Osteoblast (primary cell): ENCODE measurements at regions not wholly inside any gene's neighbourhood (a gene's known extent, or its start where the extent isn't known, plus 50 kb on each side); places are given as distances from the start of the nearest gene placed in this dataset.

ENCODE experiments used
- DNase-seq: peaks from one replicate; pipeline ENCODE4 v3.0.0; 2011; ENCODE audit warnings: low spot score, mixed read lengths; ENCODE audit not compliant: insufficient read length; ENCODE audit errors: missing footprints
- H2AFZ ChIP-seq: 2 replicates; pipeline ENCODE4 v1.6.0; 2011; ENCODE audit warnings: mild to moderate bottlenecking, low read length
- H3K27ac ChIP-seq: 2 replicates; pipeline ENCODE4 v1.5.1; 2011; ENCODE audit warnings: mild to moderate bottlenecking, low read depth, low read length, moderate library complexity
- H3K27me3 ChIP-seq: 2 replicates; pipeline ENCODE4 v1.6.0; 2012; ENCODE audit warnings: mild to moderate bottlenecking, control low read depth, inconsistent platforms, low read length, moderate library complexity; ENCODE audit not compliant: insufficient read depth
- H3K36me3 ChIP-seq: 2 replicates; pipeline ENCODE4 v1.5.1; 2011; ENCODE audit warnings: mild to moderate bottlenecking, low read length, control low read depth, moderate library complexity; ENCODE audit not compliant: insufficient read depth
- H3K4me1 ChIP-seq: 2 replicates; pipeline ENCODE4 v1.5.1; 2011; ENCODE audit warnings: mild to moderate bottlenecking, low read length, control low read depth, moderate library complexity; ENCODE audit not compliant: insufficient read depth
- H3K4me2 ChIP-seq: 2 replicates; pipeline ENCODE4 v1.6.0; 2011; ENCODE audit warnings: mild to moderate bottlenecking, low read length; ENCODE audit not compliant: insufficient read depth
- H3K4me3 ChIP-seq: fragments of 200-600 bp; sonication (generic); 3 replicates; pipeline ENCODE4 v1.5.1; 2012; ENCODE audit warnings: mild to moderate bottlenecking, low read length, inconsistent platforms; ENCODE audit not compliant: insufficient read depth
- H3K79me2 ChIP-seq: 2 replicates; pipeline ENCODE4 v1.6.0; 2012; ENCODE audit warnings: mild to moderate bottlenecking, low read length, control low read depth, inconsistent platforms; ENCODE audit not compliant: insufficient read depth
- H3K9me3 ChIP-seq: 2 replicates; pipeline ENCODE4 v1.5.1; 2011; ENCODE audit warnings: low read depth, low read length, control low read depth
- H4K20me1 ChIP-seq: 2 replicates; pipeline ENCODE4 v1.6.0; 2012; ENCODE audit warnings: mild to moderate bottlenecking, low read length, control low read depth; ENCODE audit not compliant: insufficient read depth
- TF ChIP-seq, protein P1 (sequence below): IDR thresholded peaks from 2 replicates; pipeline ENCODE4 v1.5.1; 2011; ENCODE audit warnings: mild to moderate bottlenecking, low read depth, low read length, moderate library complexity; ENCODE audit errors: extremely low read depth

DNA sequence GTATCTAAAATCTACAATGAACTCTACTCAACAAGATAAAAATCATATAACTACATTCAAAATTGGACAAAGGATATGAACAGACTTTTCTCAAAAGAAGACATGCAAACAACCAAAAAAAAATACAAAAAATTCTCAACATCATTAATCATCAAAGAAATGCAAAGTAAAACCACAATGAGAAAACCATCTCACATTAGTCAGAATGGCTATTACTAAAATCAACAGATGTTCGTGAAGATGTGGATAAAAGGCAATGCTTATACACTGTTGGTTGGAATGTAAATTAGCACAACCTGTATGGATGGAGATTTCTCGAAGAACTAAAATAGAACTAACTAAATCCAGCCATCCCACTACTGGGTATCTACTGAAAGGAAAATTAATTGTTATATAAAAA is 1080.8 kb downstream of the AMY1C start:
- H3K27ac ChIP-seq = no peak overlapping the region
- no peak overlapping the region for H3K4me2 ChIP-seq
- H3K79me2 ChIP-seq = no peaks in the 10 kb centered on the region
- no peaks in the 10 kb centered on the region for H3K9me3 ChIP-seq
- H3K36me3 ChIP-seq = no peaks in the 10 kb centered on the region
- TF ChIP-seq, protein P1, sequence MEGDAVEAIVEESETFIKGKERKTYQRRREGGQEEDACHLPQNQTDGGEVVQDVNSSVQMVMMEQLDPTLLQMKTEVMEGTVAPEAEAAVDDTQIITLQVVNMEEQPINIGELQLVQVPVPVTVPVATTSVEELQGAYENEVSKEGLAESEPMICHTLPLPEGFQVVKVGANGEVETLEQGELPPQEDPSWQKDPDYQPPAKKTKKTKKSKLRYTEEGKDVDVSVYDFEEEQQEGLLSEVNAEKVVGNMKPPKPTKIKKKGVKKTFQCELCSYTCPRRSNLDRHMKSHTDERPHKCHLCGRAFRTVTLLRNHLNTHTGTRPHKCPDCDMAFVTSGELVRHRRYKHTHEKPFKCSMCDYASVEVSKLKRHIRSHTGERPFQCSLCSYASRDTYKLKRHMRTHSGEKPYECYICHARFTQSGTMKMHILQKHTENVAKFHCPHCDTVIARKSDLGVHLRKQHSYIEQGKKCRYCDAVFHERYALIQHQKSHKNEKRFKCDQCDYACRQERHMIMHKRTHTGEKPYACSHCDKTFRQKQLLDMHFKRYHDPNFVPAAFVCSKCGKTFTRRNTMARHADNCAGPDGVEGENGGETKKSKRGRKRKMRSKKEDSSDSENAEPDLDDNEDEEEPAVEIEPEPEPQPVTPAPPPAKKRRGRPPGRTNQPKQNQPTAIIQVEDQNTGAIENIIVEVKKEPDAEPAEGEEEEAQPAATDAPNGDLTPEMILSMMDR = no peak
- no peak overlapping the region for H2AFZ ChIP-seq
- no peak overlapping the region for H3K4me3 ChIP-seq
- H3K27me3 ChIP-seq = no peaks in the 10 kb centered on the region
- H3K4me1 ChIP-seq = no peaks in the 10 kb centered on the region
- no peaks in the 10 kb centered on the region for H4K20me1 ChIP-seq
- DNase-seq = no peak

DNA sequence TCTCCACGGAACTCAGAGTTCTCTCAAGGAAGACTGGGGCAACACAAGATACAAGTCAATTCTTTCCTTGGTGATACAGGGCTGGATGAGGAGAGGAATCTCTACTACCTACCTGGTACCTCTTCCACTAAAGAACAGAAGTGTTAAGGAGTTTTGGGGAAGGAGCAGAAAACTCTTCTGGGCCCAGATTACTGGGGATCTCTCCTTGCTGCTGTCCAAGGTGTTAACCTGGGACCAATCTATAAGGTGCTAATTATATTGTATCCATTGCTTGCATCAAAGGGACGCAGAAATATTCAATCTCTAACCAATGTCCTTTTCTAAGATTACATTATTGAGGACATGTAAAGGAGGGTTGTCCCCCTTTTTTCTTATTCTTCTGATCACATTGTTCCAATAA is 1102.5 kb downstream of the AMY1C start:
- no peak for DNase-seq
- TF ChIP-seq, protein P1 = no peak

DNA sequence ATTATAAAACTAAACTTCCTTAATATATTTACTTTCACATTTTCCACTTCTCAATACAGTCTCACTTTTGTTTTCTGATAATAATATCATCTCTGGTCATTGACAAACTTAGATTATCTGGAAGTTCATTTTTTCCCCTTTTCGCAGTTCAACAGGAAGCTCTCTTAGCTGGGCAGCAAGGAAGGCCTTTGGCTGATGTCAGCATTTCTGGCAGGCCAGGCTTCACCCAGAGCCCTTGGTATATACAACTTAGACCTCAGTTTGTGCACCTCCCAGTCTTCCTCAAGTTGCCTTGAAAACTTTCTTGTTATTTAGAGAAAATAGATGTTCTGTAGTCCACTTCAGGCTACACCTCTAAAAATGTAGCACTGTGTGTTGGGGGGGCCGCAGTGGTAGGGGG is 1103.6 kb downstream of the AMY1C start:
- no peaks in the 10 kb centered on the region for H3K27me3 ChIP-seq
- DNase-seq = no peak
- TF ChIP-seq, protein P1 = no peak
- H2AFZ ChIP-seq = no peak overlapping the region
- no peaks in the 10 kb centered on the region for H3K79me2 ChIP-seq
- no peak overlapping the region for H3K4me2 ChIP-seq
- no peaks in the 10 kb centered on the region for H3K4me1 ChIP-seq
- H4K20me1 ChIP-seq = no peaks in the 10 kb centered on the region
- no peaks in the 10 kb centered on the region for H3K9me3 ChIP-seq
- no peak overlapping the region for H3K4me3 ChIP-seq
- no peak overlapping the region for H3K27ac ChIP-seq
- no peaks in the 10 kb centered on the region for H3K36me3 ChIP-seq

More for the DNA sequence above, 1102.5 kb downstream of the AMY1C start:
- H3K27ac ChIP-seq = no peak overlapping the region
- H3K79me2 ChIP-seq = no peaks in the 10 kb centered on the region
- no peaks in the 10 kb centered on the region for H4K20me1 ChIP-seq
- H3K4me1 ChIP-seq = no peaks in the 10 kb centered on the region
- no peaks in the 10 kb centered on the region for H3K9me3 ChIP-seq
- H3K4me2 ChIP-seq = no peak overlapping the region
- no peaks in the 10 kb centered on the region for H3K27me3 ChIP-seq
- no peak overlapping the region for H3K4me3 ChIP-seq
- no peak overlapping the region for H2AFZ ChIP-seq
- no peaks in the 10 kb centered on the region for H3K36me3 ChIP-seq

DNA sequence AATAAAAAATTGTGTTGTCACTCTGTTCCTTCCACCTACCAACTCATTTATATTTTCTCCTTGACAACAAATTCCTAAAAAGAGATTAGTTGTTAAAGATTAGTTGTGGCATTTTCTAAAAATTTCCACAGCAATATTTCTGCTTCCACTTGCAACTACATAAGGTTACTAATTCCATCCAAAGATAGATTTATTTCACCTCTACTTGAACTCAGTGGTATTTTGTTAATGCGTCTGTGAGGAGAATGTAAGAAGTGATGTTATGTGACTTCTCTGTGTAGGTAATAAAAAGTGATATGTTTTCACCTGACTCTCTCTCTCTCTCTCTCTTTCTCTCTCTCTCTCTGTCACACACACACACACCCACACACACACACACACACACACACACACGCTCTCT is 1104.8 kb downstream of the AMY1C start:
- DNase-seq = no peak
- H4K20me1 ChIP-seq = no peaks in the 10 kb centered on the region
- no peak overlapping the region for H2AFZ ChIP-seq
- TF ChIP-seq, protein P1 = no peak
- no peak overlapping the region for H3K4me2 ChIP-seq
- no peaks in the 10 kb centered on the region for H3K4me1 ChIP-seq
- H3K27ac ChIP-seq = no peak overlapping the region
- no peaks in the 10 kb centered on the region for H3K9me3 ChIP-seq
- no peaks in the 10 kb centered on the region for H3K27me3 ChIP-seq
- no peaks in the 10 kb centered on the region for H3K36me3 ChIP-seq
- no peak overlapping the region for H3K4me3 ChIP-seq
- no peaks in the 10 kb centered on the region for H3K79me2 ChIP-seq
